GM12891 (cell line): ENCODE measurements at regions not wholly inside any gene's neighbourhood (a gene's known extent, or its start where the extent isn't known, plus 50 kb on each side); places are given as distances from the start of the nearest gene placed in this dataset.

Experiments
- POLR2A ChIP-seq: IDR thresholded peaks from 2 replicates; pipeline ENCODE4 v1.6.1; 2011; ENCODE audit warnings: low read depth, low read length, control low read depth
- POLR2AphosphoS5 ChIP-seq: IDR thresholded peaks from 2 replicates; pipeline ENCODE4 v1.6.1; 2011; ENCODE audit warnings: low read depth, low read length, control low read depth
- SPI1 ChIP-seq: IDR thresholded peaks from 2 replicates; pipeline ENCODE4 v1.6.1; 2011; ENCODE audit warnings: low read depth, low read length, control low read depth

- TF ChIP-seq SPI1: no peak
- no peak for TF ChIP-seq POLR2A
- TF ChIP-seq POLR2AphosphoS5: no peak
Measured at GRCh38 chr6:40725390-40725789, 138.2 kb upstream of the LRFN2 start.
